ENCODE measurements at regions not wholly inside any gene's neighbourhood (a gene's known extent, or its start where the extent isn't known, plus 50 kb on each side); places are given as distances from the start of the nearest gene placed in this dataset.

DNA sequence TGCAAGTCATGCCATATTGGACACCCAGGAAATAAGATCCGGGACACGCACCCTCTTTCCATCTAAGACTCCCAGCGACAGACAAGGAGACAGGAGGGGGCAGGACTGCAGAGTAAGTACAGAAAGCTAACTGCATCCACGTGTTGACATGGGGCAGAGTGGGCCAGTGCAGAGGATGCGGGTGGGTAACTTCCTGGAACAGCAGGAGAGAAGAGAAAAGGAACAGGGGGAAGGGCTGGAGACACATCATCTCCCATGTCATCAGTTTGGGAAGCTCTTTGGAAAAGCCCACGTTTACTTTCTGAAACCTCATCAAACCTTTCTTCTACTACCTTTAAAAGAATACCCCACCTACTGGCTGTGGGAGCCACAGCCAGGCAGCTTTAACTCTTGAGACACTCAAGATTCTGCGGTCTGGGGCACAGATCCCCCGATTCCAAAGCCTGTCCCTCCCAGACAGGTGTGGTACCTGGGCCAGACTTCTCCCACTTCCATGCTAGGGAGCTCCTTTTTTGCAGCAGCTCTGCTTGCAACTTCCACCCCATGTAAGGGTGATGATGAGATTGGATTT, 273.5 kb upstream of the RPL38 start:
- TF ChIP-seq, protein P1, sequence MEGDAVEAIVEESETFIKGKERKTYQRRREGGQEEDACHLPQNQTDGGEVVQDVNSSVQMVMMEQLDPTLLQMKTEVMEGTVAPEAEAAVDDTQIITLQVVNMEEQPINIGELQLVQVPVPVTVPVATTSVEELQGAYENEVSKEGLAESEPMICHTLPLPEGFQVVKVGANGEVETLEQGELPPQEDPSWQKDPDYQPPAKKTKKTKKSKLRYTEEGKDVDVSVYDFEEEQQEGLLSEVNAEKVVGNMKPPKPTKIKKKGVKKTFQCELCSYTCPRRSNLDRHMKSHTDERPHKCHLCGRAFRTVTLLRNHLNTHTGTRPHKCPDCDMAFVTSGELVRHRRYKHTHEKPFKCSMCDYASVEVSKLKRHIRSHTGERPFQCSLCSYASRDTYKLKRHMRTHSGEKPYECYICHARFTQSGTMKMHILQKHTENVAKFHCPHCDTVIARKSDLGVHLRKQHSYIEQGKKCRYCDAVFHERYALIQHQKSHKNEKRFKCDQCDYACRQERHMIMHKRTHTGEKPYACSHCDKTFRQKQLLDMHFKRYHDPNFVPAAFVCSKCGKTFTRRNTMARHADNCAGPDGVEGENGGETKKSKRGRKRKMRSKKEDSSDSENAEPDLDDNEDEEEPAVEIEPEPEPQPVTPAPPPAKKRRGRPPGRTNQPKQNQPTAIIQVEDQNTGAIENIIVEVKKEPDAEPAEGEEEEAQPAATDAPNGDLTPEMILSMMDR (IDR thresholded peaks at IDR 0.05; ENCODE audit: low read length) = no peak
- TF ChIP-seq EZH2 (optimal IDR thresholded peaks at IDR 0.05; ENCODE audit: low read depth, low read length) = no peak

Measured in MM.1S (cell line).